HT-29 (cell line): ENCODE measurements at regions not wholly inside any gene's neighbourhood (a gene's known extent, or its start where the extent isn't known, plus 50 kb on each side); places are given as distances from the start of the nearest gene placed in this dataset.
A peak's percentile ranks its signal among the peaks of the same experiment; 100 is the strongest.
"Not testable (repeated sequence)": the region's sequence is repeated elsewhere in the genome, so short reads cannot be mapped to it uniquely, and the experiment has no call there.

Experiments used
- DNase-seq: peaks from one replicate; pipeline ENCODE4 v3.0.0-alpha.2; 2015; ENCODE audit warnings: low spot score

DNA sequence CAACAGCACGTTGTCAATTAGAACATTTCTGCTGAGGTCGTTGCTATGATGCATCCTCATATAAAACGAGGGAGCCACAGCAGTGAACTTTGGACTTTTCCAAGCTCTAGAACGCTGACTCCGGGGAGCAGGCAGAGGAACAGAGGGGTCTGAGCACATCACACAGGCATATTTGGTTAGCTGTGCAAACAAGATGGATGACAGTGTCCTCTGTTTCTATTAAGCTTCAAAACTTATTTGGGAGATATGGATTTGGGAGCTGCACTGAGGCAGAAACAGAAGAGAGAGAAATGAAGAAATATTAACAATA, 278.0 kb upstream of the TBL1XR1 start:
- DNase-seq: peak; percentile 61

GRCh38 chr3:177476495-177476894, 279.2 kb upstream of the TBL1XR1 start:
- DNase-seq: no peak

DNA sequence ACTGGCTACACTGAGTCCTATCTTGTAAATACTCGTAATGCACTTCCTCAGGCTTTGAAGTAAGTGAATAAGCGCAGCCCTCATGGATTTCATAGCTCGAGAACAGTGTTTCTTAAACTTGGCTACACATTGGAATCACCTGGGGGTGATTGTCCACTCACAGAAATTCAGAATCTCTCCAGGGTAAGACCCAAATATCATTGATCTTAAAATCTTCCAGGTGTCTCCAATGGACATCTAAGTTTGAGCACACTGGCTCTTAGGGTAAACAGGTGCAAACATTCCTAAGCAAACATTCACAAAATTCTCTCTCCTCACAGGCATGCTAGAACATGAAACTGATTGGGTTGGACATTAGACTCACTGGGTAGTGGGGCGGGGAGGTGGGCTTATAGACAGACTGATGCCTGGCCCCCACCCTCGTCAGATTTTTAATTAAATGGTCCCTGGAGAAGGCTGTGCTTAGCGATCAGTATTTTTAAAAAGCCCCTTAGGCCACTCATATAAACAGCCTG, 279.7 kb upstream of the TBL1XR1 start:
- no peak for DNase-seq

- DNase-seq: peak; percentile 82
These were observed 281.0 kb upstream of the TBL1XR1 start for GRCh38 chr3:177478170-177478867.

DNA sequence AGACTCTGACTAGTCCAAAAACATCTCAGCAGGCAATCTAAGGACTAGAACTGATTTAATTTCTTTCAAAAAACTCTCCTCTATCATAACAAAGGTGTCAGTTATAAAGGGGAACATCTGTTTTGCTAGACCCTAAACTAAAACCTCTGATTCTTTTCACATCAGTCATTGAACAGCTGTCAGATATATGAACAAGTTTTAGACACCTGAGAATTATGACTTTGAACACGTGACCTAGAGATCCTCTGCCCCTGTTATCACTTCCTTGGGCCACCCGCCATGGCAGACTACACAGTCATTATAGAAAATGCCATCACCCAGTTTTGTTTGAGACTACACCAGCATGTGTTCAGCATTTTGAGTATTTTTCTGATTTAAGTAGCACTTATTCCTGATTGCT, 282.3 kb upstream of the TBL1XR1 start:
- DNase-seq: no peak

DNA sequence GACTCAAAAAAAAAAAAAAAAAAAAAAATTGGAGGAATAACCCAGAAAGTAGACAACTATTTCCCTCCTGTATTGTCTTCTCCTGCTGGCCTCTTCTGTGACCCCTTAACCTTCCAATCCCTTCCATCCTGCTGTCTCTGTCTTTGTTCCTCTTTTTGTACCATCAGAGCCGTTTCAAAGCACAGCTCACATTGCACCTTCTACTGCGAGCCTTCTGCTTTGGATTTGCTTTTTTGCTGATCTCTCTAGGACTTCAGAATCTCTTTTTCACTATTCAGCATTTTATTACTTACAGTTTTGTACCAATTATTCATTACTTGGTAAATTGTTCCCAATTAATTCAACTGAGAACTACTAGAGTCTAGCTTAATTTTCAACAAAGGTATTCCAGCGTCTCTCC, 284.0 kb upstream of the TBL1XR1 start:
- no peak for DNase-seq

- no peak for DNase-seq
These were observed 284.9 kb upstream of the TBL1XR1 start for GRCh38 chr3:177482048-177482691.

GRCh38 chr3:177483182-177483967, 286.1 kb upstream of the TBL1XR1 start:
- peak; percentile 54 for DNase-seq

DNA sequence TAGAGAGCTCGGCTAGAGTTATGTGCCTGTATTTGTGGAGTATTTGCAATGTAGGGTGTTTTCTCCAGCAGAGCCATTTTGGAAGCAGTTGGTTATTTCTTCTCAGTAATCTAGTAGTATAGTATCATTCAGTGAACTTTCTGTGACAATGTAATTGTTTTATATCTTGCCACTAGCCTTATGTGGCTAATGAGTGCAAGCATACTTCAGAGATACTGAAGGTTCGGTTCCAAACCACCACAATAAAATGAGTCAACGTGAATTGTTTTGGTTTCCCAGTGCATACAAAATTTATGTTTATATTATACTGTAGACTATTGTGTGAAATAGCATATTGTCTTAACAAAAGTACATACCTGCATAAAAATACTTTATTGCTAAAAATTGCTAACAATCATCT, 286.9 kb upstream of the TBL1XR1 start:
- DNase-seq: no peak

GRCh38 chr3:177484926-177485325, 287.6 kb upstream of the TBL1XR1 start:
- no peak for DNase-seq

GRCh38 chr3:177487635-177488186, 290.4 kb upstream of the TBL1XR1 start:
- DNase-seq: no peak

- DNase-seq: no peak
These were observed 291.5 kb upstream of the TBL1XR1 start for GRCh38 chr3:177488740-177489139.

DNA sequence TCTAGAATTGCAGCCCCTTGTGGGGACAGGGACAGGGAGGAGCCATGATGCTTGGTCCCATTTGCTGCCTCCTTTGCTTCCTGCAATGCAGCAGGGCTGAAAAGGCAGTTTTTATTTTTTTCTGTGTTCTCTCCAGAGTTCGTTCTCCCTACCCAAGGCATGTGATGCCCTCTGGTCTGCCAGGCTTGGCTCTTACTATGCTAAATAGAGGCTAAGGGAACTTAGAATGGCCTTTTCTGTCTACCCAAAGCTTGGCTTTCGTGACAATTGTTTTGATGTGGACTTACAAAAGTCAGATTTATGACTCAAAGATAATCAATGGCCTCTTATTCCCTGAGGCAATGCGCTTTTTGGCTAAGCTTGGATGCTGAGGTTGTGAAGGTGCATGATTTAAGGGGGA, 293.3 kb upstream of the TBL1XR1 start:
- DNase-seq: no peak

DNA sequence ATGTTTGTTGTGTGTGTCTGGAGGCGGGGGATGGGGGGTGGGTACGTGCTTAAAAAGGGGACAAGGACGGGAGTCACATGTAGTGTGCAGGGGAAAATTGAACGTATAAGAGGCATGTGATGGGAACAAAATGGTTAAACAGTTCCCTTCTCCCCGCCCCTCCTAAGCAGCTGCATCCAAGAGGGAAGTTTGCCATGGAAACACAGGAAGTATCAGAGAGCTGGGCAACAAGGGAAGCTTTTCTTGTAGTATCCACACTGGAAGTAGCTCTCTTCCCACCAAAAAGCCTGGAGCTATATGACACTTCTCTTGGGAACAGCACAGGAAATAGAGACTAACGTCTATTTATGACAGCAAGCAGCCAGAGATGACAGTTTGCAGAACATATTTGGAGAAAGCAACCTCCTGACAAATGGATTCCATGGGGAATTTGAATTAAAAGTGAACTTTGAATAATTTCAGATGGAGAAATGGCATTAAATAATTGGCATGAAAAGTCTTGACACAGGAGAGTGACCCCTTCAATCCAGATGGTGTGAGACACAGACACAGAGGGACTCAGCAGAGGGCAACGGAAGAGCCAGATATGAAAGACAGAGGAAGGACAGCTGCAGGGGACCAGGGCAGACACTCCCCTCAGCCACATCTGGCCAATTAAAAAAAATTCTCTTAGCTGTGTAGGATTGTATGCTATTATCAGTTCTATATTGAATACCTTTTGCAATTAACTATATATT, 294.2 kb upstream of the TBL1XR1 start:
- DNase-seq: no peak

DNA sequence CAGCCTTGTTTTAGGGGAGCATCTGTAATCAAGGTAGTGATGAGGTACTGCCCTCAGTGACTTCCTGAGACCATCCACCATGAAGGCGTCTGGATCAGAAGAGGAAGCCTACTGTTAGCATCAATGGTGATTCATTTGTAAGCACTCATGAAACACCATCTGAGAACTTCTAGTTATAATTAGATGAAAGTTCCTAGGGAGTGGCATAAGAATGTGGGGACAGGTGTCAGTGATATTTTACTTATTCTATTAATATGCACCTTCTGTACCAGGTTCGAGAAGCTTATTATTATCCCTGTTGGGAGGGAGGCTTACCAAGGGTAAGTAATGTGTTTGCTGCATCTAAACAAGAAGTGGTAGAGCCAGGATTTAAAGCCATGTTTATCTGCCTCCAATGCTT, 295.8 kb upstream of the TBL1XR1 start:
- no peak for DNase-seq

GRCh38 chr3:177494216-177494615, 296.9 kb upstream of the TBL1XR1 start:
- no peak for DNase-seq

DNA sequence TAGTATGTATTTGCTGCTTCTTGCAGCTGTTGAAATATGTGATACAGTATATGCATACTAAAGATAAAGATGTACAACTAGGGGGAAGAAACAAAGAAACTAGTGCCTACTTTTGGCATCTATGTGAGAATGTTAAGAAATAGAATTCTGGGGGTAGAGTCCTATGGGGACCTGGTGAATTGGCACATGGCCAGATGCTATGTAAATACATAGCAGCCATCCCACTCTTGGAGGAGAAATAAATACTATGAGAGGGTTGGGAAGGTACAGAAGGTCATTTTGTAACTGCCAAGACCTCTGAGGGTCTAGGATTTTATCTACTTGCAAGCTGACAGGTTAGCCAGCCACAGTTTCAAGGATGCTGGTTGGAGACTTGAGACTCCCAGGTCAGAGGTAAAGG, 298.3 kb upstream of the TBL1XR1 start:
- DNase-seq: peak; percentile 17

DNA sequence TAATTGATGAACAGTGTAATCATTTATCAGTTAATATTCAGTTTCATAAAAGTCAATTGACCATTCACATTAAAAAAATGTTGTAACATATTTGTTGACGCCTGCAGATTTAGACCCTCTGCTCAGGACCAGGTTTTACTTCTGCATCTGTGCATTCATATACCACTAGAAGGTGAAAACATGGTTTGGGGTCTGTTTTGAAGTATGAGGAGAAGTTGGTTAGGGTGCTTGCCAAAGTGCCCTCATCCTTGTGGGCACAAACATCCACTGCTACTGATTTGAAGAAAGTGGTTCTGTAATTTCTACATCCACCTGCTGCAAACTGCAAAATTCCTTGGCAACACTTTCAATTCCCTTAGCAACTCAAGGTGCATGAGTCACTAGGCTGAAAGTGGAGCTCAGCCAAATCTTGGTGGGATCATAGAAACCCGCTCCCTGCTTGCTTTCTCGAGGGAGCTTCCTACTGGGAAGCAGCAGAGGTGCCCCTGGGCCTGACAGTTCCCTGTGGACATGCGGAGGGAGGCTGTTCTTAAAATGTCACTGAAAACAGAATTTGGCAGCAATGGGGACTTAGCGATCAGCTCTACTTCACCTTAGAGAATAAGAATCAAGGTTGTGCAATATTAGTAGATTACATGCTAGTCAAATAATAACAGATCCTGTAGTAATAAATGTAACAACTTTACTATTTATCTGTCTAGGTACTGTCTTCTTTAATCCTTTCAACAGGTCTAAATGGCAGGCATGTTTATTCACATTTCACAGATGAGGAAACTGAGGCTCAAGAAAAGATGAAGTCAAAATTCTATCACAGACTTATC, 301.0 kb upstream of the TBL1XR1 start:
- DNase-seq: peak; percentile 84

DNA sequence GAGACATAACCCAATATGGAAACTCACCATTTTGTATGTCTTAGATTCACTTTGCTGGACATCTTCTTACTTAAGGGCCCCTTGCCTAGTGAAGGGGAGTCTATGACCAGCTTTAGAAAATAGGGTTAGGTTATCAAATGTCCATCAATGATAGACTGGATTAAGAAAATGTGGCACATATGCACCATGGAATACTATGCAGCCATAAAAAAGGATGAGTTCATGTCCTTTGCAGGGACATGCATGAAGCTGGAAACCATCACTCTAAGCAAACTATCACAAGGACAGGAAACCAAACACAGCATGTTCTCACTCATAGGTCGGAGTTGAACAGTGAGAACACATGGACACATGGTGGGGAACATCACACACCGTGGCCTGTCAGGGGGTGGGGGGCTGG, 301.8 kb upstream of the TBL1XR1 start:
- DNase-seq: not testable (repeated sequence)

DNA sequence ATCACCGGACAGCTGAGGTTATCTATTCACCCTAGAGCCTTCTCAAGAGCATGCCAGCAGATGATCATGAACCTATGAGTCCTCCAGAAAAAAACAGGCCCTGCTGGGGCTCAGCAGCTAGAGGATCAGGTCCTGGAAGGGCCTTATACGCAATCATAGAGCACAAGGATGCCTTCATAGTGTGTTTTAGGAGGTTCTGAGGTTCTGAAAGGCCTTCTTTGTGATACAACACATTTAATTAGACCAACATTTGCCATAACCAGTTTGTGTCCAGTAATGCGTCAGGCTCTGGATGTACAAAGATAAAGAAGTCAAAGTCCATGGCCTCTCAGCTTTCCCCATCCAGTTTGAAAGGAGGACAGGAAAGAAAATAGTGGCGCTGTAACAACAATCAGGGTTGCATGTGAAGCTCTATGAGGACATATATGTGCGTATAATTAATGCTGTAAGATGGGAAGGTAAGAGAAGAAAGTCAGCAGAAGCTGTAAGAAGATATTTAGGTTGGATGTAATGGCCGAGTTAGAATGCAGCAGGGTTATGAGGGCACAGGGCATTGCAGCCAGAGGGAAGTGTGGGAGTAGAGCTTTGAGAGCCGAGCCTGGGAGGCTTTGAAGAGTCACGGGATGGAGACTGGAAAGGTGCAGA, 302.6 kb upstream of the TBL1XR1 start:
- DNase-seq: peak; percentile 67
